CD14-positive monocyte (primary cell): ENCODE measurements at regions not wholly inside any gene's neighbourhood (a gene's known extent, or its start where the extent isn't known, plus 50 kb on each side); places are given as distances from the start of the nearest gene placed in this dataset.

Source experiments
- DNase-seq, 3 donors: peaks; one replicate each; pipeline ENCODE4 v3.0.0-alpha.2; 2011 to 2022
- H2AFZ ChIP-seq: 2 replicates; pipeline ENCODE4 v1.6.0; 2012; ENCODE audit warnings: mild to moderate bottlenecking, low read depth, low read length, inconsistent platforms; ENCODE audit not compliant: insufficient read depth, poor library complexity, severe bottlenecking
- H3K27ac ChIP-seq, 2 donors: 1 replicate in 1 of 2; 2 replicates in 1 of 2; pipeline ENCODE4 v1.5.1; 2012 to 2013; ENCODE audit warnings: low read length in 2 of 2, control low read depth in 1 of 2, inconsistent platforms in 1 of 2, low read depth in 1 of 2, mild to moderate bottlenecking in 1 of 2
- H3K27me3 ChIP-seq, 2 donors: one replicate each; pipeline versions ENCODE4 v1.6.0 to v1.6.1; 2011 to 2013; ENCODE audit warnings: low read length in 2 of 2; ENCODE audit not compliant: control insufficient read depth in 2 of 2, insufficient read depth in 2 of 2
- H3K36me3 ChIP-seq, 2 donors: replicated peaks in 1 of 2; 1 replicate in 1 of 2; 2 replicates in 1 of 2; pipeline versions ENCODE4 v1.5.1 to v1.6.1; 2012 to 2013; ENCODE audit warnings: low read length in 2 of 2, control low read depth in 1 of 2, inconsistent platforms in 1 of 2, mild to moderate bottlenecking in 1 of 2; ENCODE audit not compliant: insufficient read depth in 2 of 2, control insufficient read depth in 1 of 2
- H3K4me1 ChIP-seq, 2 donors: 1 replicate in 1 of 2; 2 replicates in 1 of 2; pipeline versions ENCODE4 v1.5.1 to v1.6.1; 2012 to 2013; ENCODE audit warnings: low read length in 2 of 2, control low read depth in 1 of 2, inconsistent platforms in 1 of 2, mild to moderate bottlenecking in 1 of 2, moderate library complexity in 1 of 2; ENCODE audit not compliant: insufficient read depth in 2 of 2, control insufficient read depth in 1 of 2
- H3K4me2 ChIP-seq: replicated peaks from 2 replicates; pipeline ENCODE3; 2012; ENCODE audit warnings: low read length, moderate library complexity, mild to moderate bottlenecking; ENCODE audit not compliant: poor library complexity, severe bottlenecking; ENCODE audit errors: extremely low read depth
- H3K4me3 ChIP-seq, 3 experiments: fragments of 200-600 bp in 1 of 3; sonication (generic) in 1 of 3; replicated peaks in 1 of 3; 1 replicate in 2 of 3; 2 replicates in 1 of 3; pipeline ENCODE4 v1.5.1; 2011 to 2013; ENCODE audit warnings: low read length in 3 of 3, mild to moderate bottlenecking in 3 of 3, control low read depth in 2 of 3, low read depth in 2 of 3, inconsistent platforms in 1 of 3, moderate library complexity in 1 of 3
- H3K79me2 ChIP-seq: 2 replicates; pipeline ENCODE4 v1.6.0; 2012; ENCODE audit warnings: mild to moderate bottlenecking, control low read depth, inconsistent platforms, low read length, moderate library complexity; ENCODE audit not compliant: insufficient read depth
- H3K9ac ChIP-seq: 2 replicates; pipeline ENCODE4 v1.6.0; 2017; ENCODE audit warnings: low read length, mild to moderate bottlenecking; ENCODE audit not compliant: insufficient read depth, poor library complexity, severe bottlenecking
- H3K9me3 ChIP-seq, 2 donors: replicated peaks in 1 of 2; 1 replicate in 1 of 2; 2 replicates in 1 of 2; pipeline versions ENCODE4 v1.5.1 to v1.6.1; 2012 to 2013; ENCODE audit warnings: low read length in 2 of 2, control low read depth in 1 of 2; ENCODE audit not compliant: control insufficient read depth in 1 of 2, insufficient read depth in 1 of 2
- H4K20me1 ChIP-seq: 2 replicates; pipeline ENCODE4 v1.6.0; 2012; ENCODE audit warnings: mild to moderate bottlenecking, low read length, control low read depth, moderate library complexity; ENCODE audit not compliant: insufficient read depth
- H3K27ac Mint-ChIP-seq, 7 donors: one replicate each; pipeline ENCODE4 v1.8.0; 2020; ENCODE audit warnings: mild to moderate bottlenecking in 7 of 7, mixed read lengths in 7 of 7, moderate library complexity in 6 of 7, inconsistent platforms in 2 of 7
- H3K27me3 Mint-ChIP-seq, 3 donors: one replicate each; pipeline ENCODE4 v1.8.0; 2021 to 2022; ENCODE audit warnings: low read depth in 3 of 3, mild to moderate bottlenecking in 3 of 3, mixed read lengths in 3 of 3, moderate library complexity in 3 of 3, inconsistent platforms in 1 of 3
- H3K36me3 Mint-ChIP-seq, 2 donors: one replicate each; pipeline ENCODE4 v1.8.0; 2020; ENCODE audit warnings: mixed read lengths in 2 of 2, inconsistent platforms in 1 of 2, mild to moderate bottlenecking in 1 of 2
- H3K4me1 Mint-ChIP-seq: one replicate; pipeline ENCODE4 v1.8.0; 2020; ENCODE audit warnings: mild to moderate bottlenecking, mixed read lengths
- H3K4me3 Mint-ChIP-seq, 2 donors: one replicate each; pipeline ENCODE4 v1.8.0; 2020; ENCODE audit warnings: mild to moderate bottlenecking in 2 of 2, mixed read lengths in 2 of 2, moderate library complexity in 1 of 2
- H3K9me3 Mint-ChIP-seq, 7 donors: one replicate each; pipeline ENCODE4 v1.8.0; 2020 to 2022; ENCODE audit warnings: mixed read lengths in 7 of 7, mild to moderate bottlenecking in 6 of 7, moderate library complexity in 6 of 7, inconsistent platforms in 2 of 7
- WGBS: methylation state at CpG from one replicate; pipeline ENCODE4 v1.1.5; 2013; ENCODE audit warnings: missing lambda C conversion rate; ENCODE audit not compliant: insufficient coverage; 5-methylcytosine and 5-hydroxymethylcytosine counted together
- intact Hi-C, 2 donors: fragments of 100-400 bp; cut with micrococcal nuclease; formaldehyde crosslinking; loops; one replicate each; pipeline versions ENCODE4 v1.15.0 to v1.15.1; 2023
- TF ChIP-seq, protein P1 (sequence below): fragments of 200-600 bp; IDR thresholded peaks from one replicate; pipeline ENCODE4 v1.8.0; 2022; ENCODE audit warnings: antibody characterized with exemption, mild to moderate bottlenecking

DNA sequence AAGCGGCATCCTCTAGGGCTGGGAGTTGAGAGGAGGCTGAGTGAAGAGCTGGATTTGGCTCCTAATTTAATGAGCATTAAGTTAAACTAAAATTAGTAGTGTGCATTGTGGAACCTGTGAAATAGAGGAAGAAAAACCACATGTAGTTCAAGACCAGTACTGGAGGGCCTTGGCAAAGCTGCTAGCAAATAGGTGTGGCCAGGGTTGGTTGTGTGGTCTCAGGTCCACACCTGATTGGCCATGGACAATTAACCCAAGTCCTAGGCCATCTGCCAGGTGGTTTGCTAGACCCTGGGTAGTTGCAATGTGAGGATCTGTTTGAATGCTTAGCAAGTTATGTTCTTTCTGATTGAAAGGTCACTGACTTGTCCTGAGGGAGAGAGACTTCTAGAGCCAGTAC, 275.5 kb downstream of the PDCD6IP start:
- Histone ChIP-seq H3K4me1 (no peaks in the 10 kb centered on the region), H3K36me3 (no peaks in the 10 kb centered on the region), H3K4me3 (no peak overlapping the region), H3K9me3 (no peaks in the 10 kb centered on the region), H3K79me2 (no peaks in the 10 kb centered on the region), H4K20me1 (no peaks in the 10 kb centered on the region), H3K9ac (no peak overlapping the region), H2AFZ (no peak overlapping the region), H3K4me2 (no peak overlapping the region), H3K27ac (no peak overlapping the region), H3K27me3 (no peaks in the 10 kb centered on the region)
- DNase-seq, result no peak
- no peaks in the 10 kb centered on the region for H3K4me1 Mint-ChIP-seq
- H3K36me3 Mint-ChIP-seq, result no peaks in the 10 kb centered on the region
- no CpG with 5 or more reads among the region's 1 CpG for WGBS
- no peak overlapping the region for H3K27ac Mint-ChIP-seq
- H3K9me3 Mint-ChIP-seq, result peaks cover 0 to 6% (median 2%) of the 10 kb centered on the region in 7 donors
- intact Hi-C loops, result no loop called here
- no peak overlapping the region for H3K4me3 Mint-ChIP-seq
- H3K27me3 Mint-ChIP-seq, result peaks cover 0 to 5% (median 0%) of the 10 kb centered on the region in 3 donors
- TF ChIP-seq, protein P1, sequence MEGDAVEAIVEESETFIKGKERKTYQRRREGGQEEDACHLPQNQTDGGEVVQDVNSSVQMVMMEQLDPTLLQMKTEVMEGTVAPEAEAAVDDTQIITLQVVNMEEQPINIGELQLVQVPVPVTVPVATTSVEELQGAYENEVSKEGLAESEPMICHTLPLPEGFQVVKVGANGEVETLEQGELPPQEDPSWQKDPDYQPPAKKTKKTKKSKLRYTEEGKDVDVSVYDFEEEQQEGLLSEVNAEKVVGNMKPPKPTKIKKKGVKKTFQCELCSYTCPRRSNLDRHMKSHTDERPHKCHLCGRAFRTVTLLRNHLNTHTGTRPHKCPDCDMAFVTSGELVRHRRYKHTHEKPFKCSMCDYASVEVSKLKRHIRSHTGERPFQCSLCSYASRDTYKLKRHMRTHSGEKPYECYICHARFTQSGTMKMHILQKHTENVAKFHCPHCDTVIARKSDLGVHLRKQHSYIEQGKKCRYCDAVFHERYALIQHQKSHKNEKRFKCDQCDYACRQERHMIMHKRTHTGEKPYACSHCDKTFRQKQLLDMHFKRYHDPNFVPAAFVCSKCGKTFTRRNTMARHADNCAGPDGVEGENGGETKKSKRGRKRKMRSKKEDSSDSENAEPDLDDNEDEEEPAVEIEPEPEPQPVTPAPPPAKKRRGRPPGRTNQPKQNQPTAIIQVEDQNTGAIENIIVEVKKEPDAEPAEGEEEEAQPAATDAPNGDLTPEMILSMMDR, result no peak

- H3K79me2 ChIP-seq, result no peaks in the 10 kb centered on the region
- Mint-ChIP-seq H3K4me1 (no peaks in the 10 kb centered on the region), H3K4me3 (no peak overlapping the region), H3K36me3 (no peaks in the 10 kb centered on the region), H3K27ac (no peak overlapping the region), H3K9me3 (peaks cover 0 to 9% (median 3%) of the 10 kb centered on the region in 7 donors), H3K27me3 (peaks cover 0 to 4% (median 0%) of the 10 kb centered on the region in 3 donors)
- no peak overlapping the region for H3K4me2 ChIP-seq
- no peak overlapping the region for H3K4me3 ChIP-seq
- WGBS, result 97% methylated on average over 6 of the region's 8 CpGs
- no peaks in the 10 kb centered on the region for H3K36me3 ChIP-seq
- no peak overlapping the region for H2AFZ ChIP-seq
- H3K27me3 ChIP-seq, result no peaks in the 10 kb centered on the region
- H3K4me1 ChIP-seq, result no peaks in the 10 kb centered on the region
- H3K9me3 ChIP-seq, result no peaks in the 10 kb centered on the region
- H3K9ac ChIP-seq, result no peak overlapping the region
- no peak for DNase-seq
- no peak overlapping the region for H3K27ac ChIP-seq
- intact Hi-C loops, result no loop called here
- TF ChIP-seq, protein P1, result no peak
- H4K20me1 ChIP-seq, result no peaks in the 10 kb centered on the region
Observed at GRCh38 chr3:34075975-34076374, 277.5 kb downstream of the PDCD6IP start.
